HG02798 (cell line): ENCODE measurements at regions not wholly inside any gene's neighbourhood (a gene's known extent, or its start where the extent isn't known, plus 50 kb on each side); places are given as distances from the start of the nearest gene placed in this dataset.
"Not testable (repeated sequence)": the region's sequence is repeated elsewhere in the genome, so short reads cannot be mapped to it uniquely, and the experiment has no call there.

Source experiments
- ATAC-seq: cut with Tn5 transposase; IDR thresholded peaks from one replicate; pipeline ENCODE4 v1.9.1; 2021; ENCODE audit warnings: mild to moderate bottlenecking; ENCODE audit not compliant: unreplicated experiment, poor library complexity

- ATAC-seq = no peak
Observed at GRCh38 chr2:129518937-129519336, 460.5 kb upstream of the RAB6C start.

GRCh38 chr2:129532158-129532557, 447.3 kb upstream of the RAB6C start:
- ATAC-seq = not testable (repeated sequence)

DNA sequence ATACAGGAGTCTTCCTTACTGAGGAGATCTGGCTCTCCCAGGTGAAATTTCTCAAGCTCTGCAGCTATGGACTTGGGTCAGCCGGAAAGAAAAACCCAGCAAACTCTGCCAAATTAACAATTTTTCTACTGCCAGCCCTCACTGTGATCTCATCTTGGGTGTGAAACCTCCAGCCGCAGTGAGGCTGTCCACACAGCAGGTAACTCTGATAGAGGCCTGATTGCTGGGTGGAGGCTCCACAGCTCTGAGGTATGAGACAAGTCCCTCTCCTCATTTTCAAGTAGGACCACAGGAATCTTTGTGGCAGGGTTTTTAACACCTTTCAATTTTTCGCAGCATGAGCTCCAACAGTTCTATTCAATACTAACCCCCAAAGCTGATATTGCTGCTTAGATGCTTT, 430.6 kb upstream of the RAB6C start:
- ATAC-seq = no peak

DNA sequence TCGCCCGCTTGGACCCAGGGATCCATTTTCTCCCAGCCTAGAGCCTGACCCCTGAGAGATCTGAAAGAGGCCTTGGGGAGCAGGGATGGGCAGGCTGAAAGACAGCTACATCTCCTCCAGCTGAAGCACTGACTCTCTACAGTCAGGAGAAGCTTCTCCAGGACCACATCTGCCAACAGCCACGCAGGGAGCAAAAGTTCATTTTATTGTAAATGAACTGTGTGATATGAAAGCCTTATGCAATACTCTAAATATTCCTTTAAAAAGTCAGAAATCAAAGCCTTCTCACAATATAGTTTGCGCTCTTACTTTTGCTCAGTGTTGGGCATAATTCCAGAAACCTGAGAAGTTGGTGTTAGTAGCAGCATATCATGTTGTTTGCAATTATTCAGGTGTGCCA, 428.9 kb upstream of the RAB6C start:
- ATAC-seq = no peak

DNA sequence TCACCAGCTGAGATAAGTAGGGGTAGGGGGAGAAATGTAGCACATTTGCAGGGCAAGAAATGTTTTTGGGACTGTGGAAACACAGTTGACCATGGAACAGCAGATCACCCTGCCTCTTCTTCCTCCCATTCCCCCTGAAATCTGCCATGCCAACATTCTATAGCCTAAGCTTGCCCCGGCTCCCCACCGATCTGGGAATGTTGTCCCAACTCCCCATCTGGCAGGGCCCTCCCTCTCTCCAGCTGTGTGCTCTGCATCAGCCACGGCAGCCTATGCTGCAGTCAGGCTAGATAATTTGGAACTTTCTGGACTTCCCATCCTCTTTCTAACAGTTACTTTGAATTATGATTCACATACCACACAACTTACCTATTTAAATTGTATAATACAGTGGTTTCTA, 425.1 kb upstream of the RAB6C start:
- no peak for ATAC-seq

GRCh38 chr2:129559101-129559500, 420.4 kb upstream of the RAB6C start:
- no peak for ATAC-seq

DNA sequence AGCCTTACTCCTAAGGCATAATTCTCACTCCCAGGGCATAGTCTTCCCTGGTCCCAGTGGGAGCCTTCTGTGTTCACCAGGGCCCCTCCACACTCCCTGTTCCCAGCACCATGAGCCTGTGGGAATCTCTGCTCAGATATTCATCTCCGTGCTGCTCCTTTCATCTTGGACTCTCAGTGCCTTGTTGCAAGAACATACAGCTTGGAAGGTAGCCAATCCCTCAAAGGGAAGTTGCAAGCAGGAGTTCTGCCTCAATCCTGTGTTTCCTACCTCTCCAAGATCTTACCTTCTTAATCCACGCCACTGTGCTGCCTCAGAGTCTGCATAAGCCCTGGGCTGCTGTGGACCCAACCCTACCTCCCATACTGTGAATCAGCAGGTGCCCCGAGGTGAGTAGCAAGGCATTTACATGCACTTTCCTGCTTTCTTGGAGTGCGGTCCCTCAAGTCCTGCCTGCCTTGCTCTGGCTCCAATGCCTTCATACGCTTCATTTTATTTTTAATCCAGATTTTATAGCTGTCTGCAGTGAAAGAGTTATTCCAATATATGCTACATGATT, 413.8 kb upstream of the RAB6C start:
- no peak for ATAC-seq

- not testable (repeated sequence) for ATAC-seq
Observed at GRCh38 chr2:129570812-129571211, 408.7 kb upstream of the RAB6C start.

DNA sequence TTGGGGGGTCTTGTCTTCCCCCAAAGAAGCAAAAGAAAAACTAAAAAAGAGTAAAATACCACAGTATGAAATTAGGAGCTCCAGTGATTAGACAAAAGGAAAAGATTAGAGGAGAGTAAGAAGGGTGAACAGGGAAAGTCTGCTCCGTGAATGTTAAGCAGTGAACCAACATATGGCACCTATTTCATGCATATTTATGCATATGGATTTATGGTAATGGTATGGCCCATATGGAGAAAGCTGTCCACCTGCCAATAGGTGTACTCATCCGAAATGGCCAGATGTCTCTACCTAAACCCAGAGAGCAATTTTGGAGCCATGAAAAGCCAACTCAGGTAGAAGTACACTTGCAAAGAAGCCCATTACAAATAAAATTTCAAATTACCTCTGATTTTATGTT, 404.0 kb upstream of the RAB6C start:
- no peak for ATAC-seq

DNA sequence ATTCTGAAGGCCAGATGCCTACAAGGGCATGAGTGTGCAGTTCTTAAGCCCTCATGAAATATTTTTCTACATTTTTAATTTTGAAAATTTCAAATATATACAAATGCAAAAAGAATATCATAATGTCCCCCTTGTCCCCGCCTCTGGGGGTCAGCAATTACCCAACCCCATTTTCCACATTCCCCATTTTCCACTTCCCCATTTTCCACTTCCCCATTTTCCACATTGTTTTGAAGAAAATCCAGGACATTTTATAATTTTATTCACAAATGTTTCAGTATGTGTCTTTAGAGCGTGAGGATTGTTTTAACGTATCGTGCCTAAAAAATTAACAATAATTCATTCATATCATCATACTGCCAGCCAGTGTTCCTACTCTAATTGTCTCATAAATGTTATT, 403.6 kb upstream of the RAB6C start:
- no peak for ATAC-seq

DNA sequence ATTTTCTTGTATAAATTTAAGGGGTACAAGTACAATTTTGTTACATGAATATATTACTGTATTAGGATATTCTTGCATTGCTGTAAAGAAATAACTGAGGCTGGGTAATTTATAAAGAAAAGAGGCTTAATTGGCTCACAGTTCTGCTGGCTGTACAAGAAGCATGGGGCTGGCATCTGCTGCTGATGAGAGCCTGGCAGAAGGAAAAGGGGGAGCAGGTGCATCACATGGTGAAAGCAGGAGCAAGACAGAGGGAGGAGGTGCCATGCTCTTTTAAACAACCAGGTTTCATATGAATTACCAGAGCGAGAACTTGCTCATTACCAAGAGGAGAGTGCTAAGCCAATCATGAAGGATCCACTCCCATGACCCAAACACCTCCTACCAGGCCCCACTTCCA, 399.5 kb upstream of the RAB6C start:
- no peak for ATAC-seq

- ATAC-seq = no peak
Observed at GRCh38 chr2:129585760-129586159, 393.7 kb upstream of the RAB6C start.

- ATAC-seq = no peak
Observed at GRCh38 chr2:129587426-129588064, 391.9 kb upstream of the RAB6C start.

GRCh38 chr2:129604560-129604959, 374.9 kb upstream of the RAB6C start:
- ATAC-seq = no peak

DNA sequence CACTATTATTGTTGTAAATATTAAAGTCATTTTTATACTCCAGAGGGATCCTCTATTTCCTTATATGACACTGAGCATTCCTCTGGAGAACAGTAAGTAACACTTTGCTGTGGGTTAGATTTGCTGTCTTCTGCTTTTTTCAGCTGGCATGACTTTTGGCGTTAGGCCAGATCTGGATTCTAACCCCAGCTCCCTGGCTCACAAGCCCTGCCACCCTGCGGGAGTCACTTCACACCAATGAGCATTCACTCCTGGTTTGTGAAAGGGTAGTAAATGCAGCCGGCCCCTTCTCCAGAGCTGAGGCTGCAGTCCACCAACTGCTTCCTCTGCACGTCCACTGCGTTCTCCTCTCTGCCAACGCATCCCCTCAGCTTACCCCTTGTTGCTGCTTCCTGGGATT, 373.8 kb upstream of the RAB6C start:
- no peak for ATAC-seq

- no peak for ATAC-seq
Observed at GRCh38 chr2:129606496-129607270, 372.8 kb upstream of the RAB6C start.

DNA sequence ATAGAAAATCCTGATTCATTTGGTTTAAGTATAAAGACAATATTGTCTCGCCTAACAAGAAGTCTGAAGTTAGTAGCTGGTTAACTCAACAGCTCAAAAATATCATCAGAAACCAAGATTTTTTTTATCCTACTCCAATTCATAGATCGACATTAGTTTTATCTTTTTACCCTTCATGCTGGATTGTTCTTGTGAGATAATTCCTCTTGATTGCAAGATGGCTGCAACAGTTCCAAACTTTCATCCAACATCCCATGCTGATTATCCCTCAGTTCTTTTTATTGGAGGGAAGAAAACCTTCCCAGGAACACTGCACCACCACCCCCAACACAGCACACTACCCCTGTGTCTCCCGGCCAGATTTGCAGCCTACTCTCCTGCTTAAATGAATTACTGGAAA, 370.2 kb upstream of the RAB6C start:
- no peak for ATAC-seq

GRCh38 chr2:129610766-129611165, 368.7 kb upstream of the RAB6C start:
- no peak for ATAC-seq

DNA sequence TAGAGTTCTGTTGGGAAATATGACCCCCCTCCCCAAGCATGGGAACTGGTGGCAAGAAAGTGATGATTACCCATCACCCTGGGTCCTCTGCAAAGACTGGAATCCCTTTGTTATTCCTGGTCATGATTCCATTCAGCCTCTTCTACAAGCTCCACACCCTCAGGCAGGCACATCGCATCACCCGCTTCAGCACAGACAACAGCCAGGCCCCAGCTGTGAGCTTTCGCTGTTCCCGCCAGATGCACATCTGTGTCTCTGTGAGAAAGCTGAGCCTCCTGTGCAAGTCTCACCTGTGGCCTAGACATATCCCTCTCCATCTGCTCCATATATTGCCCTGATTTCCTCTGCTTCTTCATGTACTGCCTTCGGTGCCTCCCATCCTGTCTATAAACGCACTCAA, 368.0 kb upstream of the RAB6C start:
- ATAC-seq = no peak

DNA sequence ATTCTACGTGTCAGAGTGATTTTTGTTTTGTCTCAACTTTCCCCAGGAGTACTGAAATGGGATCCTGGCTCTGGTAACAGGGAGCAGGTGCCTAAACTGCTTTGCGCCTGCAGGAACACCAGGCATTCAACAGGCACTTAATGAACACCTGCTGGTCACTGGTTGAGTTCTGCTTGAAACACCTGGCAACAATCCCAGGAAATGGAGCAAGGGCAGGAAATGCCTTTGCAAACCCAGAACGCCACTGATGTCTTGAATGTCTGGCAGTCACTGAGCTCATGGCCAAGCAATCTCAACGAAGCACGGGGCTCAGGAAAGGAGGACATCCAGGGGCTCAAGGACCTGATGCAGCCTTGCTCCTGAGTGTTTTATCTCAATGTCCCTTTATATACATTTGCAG, 360.0 kb upstream of the RAB6C start:
- no peak for ATAC-seq

DNA sequence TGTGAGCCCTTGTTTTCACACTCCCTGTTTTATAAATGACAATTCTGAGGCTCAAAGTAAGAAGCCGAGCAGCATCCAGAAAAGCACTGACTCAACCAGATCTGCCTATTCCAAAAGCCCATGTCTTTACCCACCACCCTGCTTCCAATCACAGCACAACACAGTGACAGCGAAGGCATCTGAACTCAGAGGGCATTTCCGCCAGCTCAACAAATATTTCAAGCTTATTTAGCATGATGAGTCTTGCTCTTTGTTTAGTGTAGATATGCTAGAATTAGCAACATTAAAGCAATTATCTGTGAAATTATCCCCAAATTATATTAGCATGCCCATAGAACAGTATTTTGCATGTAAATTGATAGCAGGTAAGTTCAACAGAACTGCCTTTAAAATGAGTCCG, 359.1 kb upstream of the RAB6C start:
- ATAC-seq = no peak

- no peak for ATAC-seq
Observed at GRCh38 chr2:129623783-129624182, 355.7 kb upstream of the RAB6C start.
